Effector memory CD4-positive, alpha-beta T cell (primary cell): ENCODE measurements at regions not wholly inside any gene's neighbourhood (a gene's known extent, or its start where the extent isn't known, plus 50 kb on each side); places are given as distances from the start of the nearest gene placed in this dataset.
"Not testable (repeated sequence)": the region's sequence is repeated elsewhere in the genome, so short reads cannot be mapped to it uniquely, and the experiment has no call there.

ENCODE experiments used
- DNase-seq, 3 donors: peaks; one replicate each; pipeline ENCODE4 v3.0.0-alpha.2; 2020
- H3K27ac ChIP-seq: 2 replicates; pipeline ENCODE4 v1.7.0; 2013; ENCODE audit warnings: mild to moderate bottlenecking, low read length, moderate library complexity; ENCODE audit not compliant: insufficient read depth, poor library complexity, severe bottlenecking
- H3K27me3 ChIP-seq: replicated peaks from 2 replicates; pipeline ENCODE4 v1.7.0; 2013; ENCODE audit warnings: mild to moderate bottlenecking, low read length; ENCODE audit not compliant: insufficient read depth, control insufficient read depth, poor library complexity, severe bottlenecking
- H3K36me3 ChIP-seq: 2 replicates; pipeline ENCODE4 v1.7.0; 2013; ENCODE audit warnings: mild to moderate bottlenecking, low read length, moderate library complexity; ENCODE audit not compliant: control insufficient read depth, insufficient read depth
- H3K4me1 ChIP-seq: 2 replicates; pipeline ENCODE4 v1.7.0; 2013; ENCODE audit warnings: low read length, mild to moderate bottlenecking; ENCODE audit not compliant: control insufficient read depth, insufficient read depth, poor library complexity, severe bottlenecking
- H3K4me3 ChIP-seq: 2 replicates; pipeline ENCODE4 v1.7.0; 2013; ENCODE audit warnings: low read length, low read depth, mild to moderate bottlenecking; ENCODE audit not compliant: insufficient read depth, poor library complexity, severe bottlenecking
- H3K9me3 ChIP-seq: 2 replicates; pipeline ENCODE4 v1.7.0; 2013; ENCODE audit warnings: mild to moderate bottlenecking, low read length, moderate library complexity; ENCODE audit not compliant: control insufficient read depth

GRCh38 chr6:93183531-93183972 lies 235.8 kb downstream of the EPHA7 start:
- no peak for DNase-seq
- Histone ChIP-seq H3K9me3 (no peaks in the 10 kb centered on the region), H3K4me3 (no peak overlapping the region), H3K27ac (no peak overlapping the region), H3K36me3 (no peaks in the 10 kb centered on the region), H3K27me3 (no peaks in the 10 kb centered on the region), H3K4me1 (no peaks in the 10 kb centered on the region)

DNA sequence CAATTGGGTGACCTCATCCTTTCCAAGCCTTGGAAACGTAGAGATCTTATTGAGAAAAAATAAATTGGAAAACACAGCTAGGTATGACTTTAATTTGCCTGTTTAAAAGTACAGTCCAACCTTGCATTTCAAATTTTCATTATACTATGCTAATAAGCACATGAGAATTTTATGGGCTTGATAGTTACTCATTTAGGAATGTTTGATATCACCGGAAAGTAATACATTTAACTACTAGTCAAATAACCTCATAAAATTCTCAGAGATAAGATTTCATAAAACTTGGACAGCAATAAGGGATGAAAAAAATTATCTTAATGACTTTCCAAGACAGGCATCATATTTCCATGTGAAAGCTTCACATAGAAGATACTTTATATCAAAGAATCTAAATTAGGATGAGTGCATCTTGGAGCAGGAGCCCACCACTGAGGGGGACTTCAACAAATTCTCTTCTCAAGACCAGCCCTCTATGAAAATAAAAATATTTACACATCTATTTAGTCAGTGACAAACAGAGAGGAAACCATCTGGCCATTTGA lies 236.3 kb downstream of the EPHA7 start:
- no peaks in the 10 kb centered on the region for H3K4me1 ChIP-seq
- DNase-seq, result no peak
- H3K4me3 ChIP-seq, result no peak overlapping the region
- H3K36me3 ChIP-seq, result no peaks in the 10 kb centered on the region
- no peak overlapping the region for H3K27ac ChIP-seq
- no peaks in the 10 kb centered on the region for H3K27me3 ChIP-seq
- H3K9me3 ChIP-seq, result no peaks in the 10 kb centered on the region

DNA sequence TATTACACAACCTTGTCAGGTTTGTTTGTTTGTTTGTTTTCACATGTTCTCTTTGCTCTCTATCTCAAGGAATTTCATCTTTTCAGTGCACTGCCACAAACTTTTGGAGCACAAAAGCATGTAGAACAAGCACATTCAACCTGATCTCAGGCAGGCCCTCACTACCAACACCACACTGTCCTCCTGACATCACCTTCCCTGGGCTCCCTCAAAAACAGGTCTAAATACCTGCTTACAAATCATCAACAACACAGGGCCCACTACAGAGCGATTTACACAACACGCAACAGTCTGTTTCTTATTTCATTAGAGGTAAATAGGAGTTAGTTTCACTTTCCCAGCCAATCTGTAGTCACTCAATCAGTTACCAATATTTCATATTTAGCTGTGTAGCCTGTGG lies 241.4 kb downstream of the EPHA7 start:
- Histone ChIP-seq H3K4me1 (no peaks in the 10 kb centered on the region), H3K4me3 (no peak overlapping the region), H3K36me3 (no peaks in the 10 kb centered on the region), H3K27ac (no peak overlapping the region), H3K27me3 (no peaks in the 10 kb centered on the region), H3K9me3 (no peaks in the 10 kb centered on the region)
- DNase-seq, result no peak

DNA sequence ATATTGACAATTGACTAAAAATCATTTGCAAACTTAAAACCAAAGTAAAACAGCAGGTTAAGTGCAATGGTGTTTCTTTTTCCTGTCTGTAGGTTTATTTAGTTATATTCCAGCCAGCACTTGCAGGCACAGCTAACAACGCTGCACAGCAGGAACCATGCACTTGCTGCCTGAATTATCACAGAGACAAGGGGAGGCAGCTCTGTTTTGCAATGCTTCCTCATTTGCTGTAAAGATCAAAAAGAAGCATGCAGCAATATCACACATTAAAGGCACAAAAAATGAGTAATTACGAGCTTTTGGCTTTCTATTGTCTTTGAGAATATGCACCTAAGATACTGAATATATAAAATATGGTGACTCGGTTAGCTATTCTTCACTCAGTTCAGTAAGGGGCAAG lies 241.9 kb downstream of the EPHA7 start:
- Histone ChIP-seq H3K27me3 (no peaks in the 10 kb centered on the region), H3K4me1 (no peaks in the 10 kb centered on the region), H3K9me3 (no peaks in the 10 kb centered on the region), H3K27ac (no peak overlapping the region), H3K4me3 (no peak overlapping the region), H3K36me3 (no peaks in the 10 kb centered on the region)
- no peak for DNase-seq

- no peak for DNase-seq
- Histone ChIP-seq H3K36me3 (no peaks in the 10 kb centered on the region), H3K27ac (no peak overlapping the region), H3K27me3 (no peaks in the 10 kb centered on the region), H3K9me3 (no peaks in the 10 kb centered on the region), H3K4me3 (no peak overlapping the region), H3K4me1 (no peaks in the 10 kb centered on the region)
These were observed 243.3 kb downstream of the EPHA7 start for GRCh38 chr6:93176070-93176469.

- DNase-seq, H3K9me3 ChIP-seq, H3K4me1 ChIP-seq, H3K36me3 ChIP-seq, H3K27ac ChIP-seq, H3K27me3 ChIP-seq, H3K4me3 ChIP-seq: not testable (repeated sequence)
These were observed 245.8 kb downstream of the EPHA7 start for GRCh38 chr6:93173573-93173972.

DNA sequence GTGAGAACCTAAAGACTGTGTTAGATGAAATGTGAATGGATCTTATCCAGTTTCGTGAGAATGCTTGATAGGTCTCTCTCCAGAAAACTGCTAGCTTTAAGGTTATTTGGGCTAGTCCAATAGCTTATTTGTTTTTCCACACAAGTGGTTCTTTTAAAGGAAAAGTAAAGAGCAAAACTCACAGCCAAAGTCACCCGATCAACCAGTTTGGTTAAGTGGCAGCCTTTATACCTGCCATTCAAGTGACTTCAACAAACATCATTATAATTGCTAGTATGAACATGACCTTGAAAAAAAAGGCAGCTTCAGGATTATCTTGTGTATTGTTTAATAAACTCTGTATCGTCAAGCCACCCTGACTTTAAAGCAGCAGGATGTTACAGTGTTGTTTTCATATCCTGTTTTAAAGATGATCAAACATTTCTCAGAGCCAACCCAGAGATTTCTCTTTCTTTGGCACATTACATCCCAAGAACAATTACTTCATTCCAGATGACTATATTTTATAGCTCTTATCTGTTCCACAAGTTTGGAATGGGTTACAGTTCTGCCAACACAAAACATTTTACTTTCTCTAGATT lies 253.4 kb downstream of the EPHA7 start:
- Histone ChIP-seq H3K27ac (no peak overlapping the region), H3K4me3 (no peak overlapping the region), H3K4me1 (no peaks in the 10 kb centered on the region), H3K27me3 (no peaks in the 10 kb centered on the region), H3K36me3 (no peaks in the 10 kb centered on the region), H3K9me3 (no peaks in the 10 kb centered on the region)
- no peak for DNase-seq

GRCh38 chr6:93164781-93165180 lies 254.6 kb downstream of the EPHA7 start:
- H3K27ac ChIP-seq, result no peak overlapping the region
- no peaks in the 10 kb centered on the region for H3K9me3 ChIP-seq
- no peak overlapping the region for H3K4me3 ChIP-seq
- no peaks in the 10 kb centered on the region for H3K36me3 ChIP-seq
- H3K27me3 ChIP-seq, result no peaks in the 10 kb centered on the region
- no peak for DNase-seq
- no peaks in the 10 kb centered on the region for H3K4me1 ChIP-seq

GRCh38 chr6:93163146-93163545 lies 256.2 kb downstream of the EPHA7 start:
- Histone ChIP-seq H3K9me3 (no peaks in the 10 kb centered on the region), H3K36me3 (no peaks in the 10 kb centered on the region), H3K27ac (no peak overlapping the region), H3K4me3 (no peak overlapping the region), H3K27me3 (no peaks in the 10 kb centered on the region), H3K4me1 (no peaks in the 10 kb centered on the region)
- DNase-seq, result no peak

DNA sequence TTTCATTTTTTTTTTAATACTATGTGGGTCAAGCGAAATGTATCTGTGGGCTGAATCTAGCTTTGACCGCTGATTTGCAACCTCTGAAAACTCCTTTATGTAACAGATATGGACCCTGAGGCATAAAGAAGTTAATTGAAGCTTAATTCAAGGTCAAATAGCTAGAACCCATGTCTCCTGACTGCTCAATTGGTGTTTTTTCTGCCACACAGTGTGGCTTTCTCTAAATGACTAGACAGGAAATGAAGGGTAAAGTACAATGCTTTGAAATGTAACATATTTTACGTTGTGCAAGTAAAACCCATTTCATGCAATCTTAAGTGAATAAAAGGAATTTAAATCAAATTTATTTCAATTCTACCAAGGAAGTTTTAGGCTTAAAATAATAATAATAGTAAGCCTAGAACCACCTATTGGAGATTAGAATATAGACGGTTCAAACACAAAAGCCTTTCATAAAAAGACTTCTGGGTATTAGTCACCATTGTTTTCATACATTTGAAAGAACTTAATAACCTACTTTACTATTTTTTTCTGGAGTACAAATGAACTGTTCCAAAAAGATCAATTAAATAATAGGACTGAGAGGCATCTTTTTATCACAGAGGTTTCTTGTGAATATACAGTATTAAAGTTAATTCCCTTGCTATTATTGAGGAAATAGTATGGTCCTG lies 279.8 kb downstream of the EPHA7 start:
- no peaks in the 10 kb centered on the region for H3K27me3 ChIP-seq
- H3K4me1 ChIP-seq, result no peaks in the 10 kb centered on the region
- no peaks in the 10 kb centered on the region for H3K36me3 ChIP-seq
- H3K27ac ChIP-seq, result no peak overlapping the region
- DNase-seq, result no peak
- H3K9me3 ChIP-seq, result no peaks in the 10 kb centered on the region
- no peak overlapping the region for H3K4me3 ChIP-seq
